OCI-LY7 (cell line): ENCODE measurements at regions not wholly inside any gene's neighbourhood (a gene's known extent, or its start where the extent isn't known, plus 50 kb on each side); places are given as distances from the start of the nearest gene placed in this dataset.

Experiments
- EZH2phosphoT487 ChIP-seq: fragments of 200-600 bp; sonication (generic); IDR thresholded peaks from 2 replicates; pipeline ENCODE4 v1.6.1; 2018; ENCODE audit warnings: low read depth, borderline replicate concordance, mild to moderate bottlenecking, mixed run types, antibody characterized with exemption, low read length, moderate library complexity, mixed read lengths
- TF ChIP-seq, protein P1 (sequence below): fragments of 200-600 bp; sonication (generic); conservative IDR thresholded peaks from 2 replicates; pipeline ENCODE4 v1.5.1; 2014; ENCODE audit warnings: mild to moderate bottlenecking, antibody characterized with exemption, low read length, moderate library complexity, mixed read lengths

DNA sequence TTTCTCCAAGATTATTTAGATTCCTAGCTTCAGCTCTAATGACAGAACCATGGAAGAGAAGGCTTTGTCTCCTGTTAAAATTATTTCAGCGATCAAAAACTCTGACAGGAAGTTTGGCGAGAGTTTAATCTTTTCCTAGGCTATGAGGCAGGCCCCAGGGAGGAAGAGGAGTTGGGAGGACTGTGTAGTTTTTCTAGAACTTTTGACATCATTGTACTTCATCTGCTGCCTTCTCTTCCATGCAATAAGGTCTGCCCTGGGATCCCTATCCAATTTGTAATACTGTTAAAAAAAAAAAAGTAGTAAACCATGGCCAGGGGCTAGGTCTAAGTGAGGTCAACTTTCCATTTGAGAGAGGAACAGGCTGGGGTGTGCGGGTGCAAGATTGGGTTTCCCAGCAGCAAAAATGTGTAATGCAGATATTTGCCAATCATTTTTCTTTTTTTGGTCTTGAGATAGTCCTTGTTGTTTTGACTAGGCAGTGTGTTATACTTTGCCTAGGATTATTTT lies 261.9 kb upstream of the ANKH start:
- TF ChIP-seq, protein P1, sequence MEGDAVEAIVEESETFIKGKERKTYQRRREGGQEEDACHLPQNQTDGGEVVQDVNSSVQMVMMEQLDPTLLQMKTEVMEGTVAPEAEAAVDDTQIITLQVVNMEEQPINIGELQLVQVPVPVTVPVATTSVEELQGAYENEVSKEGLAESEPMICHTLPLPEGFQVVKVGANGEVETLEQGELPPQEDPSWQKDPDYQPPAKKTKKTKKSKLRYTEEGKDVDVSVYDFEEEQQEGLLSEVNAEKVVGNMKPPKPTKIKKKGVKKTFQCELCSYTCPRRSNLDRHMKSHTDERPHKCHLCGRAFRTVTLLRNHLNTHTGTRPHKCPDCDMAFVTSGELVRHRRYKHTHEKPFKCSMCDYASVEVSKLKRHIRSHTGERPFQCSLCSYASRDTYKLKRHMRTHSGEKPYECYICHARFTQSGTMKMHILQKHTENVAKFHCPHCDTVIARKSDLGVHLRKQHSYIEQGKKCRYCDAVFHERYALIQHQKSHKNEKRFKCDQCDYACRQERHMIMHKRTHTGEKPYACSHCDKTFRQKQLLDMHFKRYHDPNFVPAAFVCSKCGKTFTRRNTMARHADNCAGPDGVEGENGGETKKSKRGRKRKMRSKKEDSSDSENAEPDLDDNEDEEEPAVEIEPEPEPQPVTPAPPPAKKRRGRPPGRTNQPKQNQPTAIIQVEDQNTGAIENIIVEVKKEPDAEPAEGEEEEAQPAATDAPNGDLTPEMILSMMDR = no peak
- no peak for TF ChIP-seq EZH2phosphoT487
